Upper lobe of left lung (tissue), 4 donors: ENCODE measurements at regions not wholly inside any gene's neighbourhood (a gene's known extent, or its start where the extent isn't known, plus 50 kb on each side); places are given as distances from the start of the nearest gene placed in this dataset.

Experiments
- EP300 ChIP-seq, 4 donors: sonication (generic); formaldehyde crosslinking; IDR thresholded peaks; one replicate each; pipeline ENCODE4 v1.5.1; 2017; ENCODE audit warnings: antibody characterized with exemption in 4 of 4, control low read depth in 2 of 4
- POLR2A ChIP-seq, 4 donors: fragments of 450-650 bp; IDR thresholded peaks; one replicate each; pipeline ENCODE4 v1.5.1; 2016 to 2017; ENCODE audit warnings: antibody characterized with exemption in 4 of 4, mild to moderate bottlenecking in 2 of 4
- POLR2AphosphoS5 ChIP-seq, 2 donors: sonication (generic); formaldehyde crosslinking; IDR thresholded peaks; one replicate each; pipeline ENCODE4 v1.5.1; 2017; ENCODE audit warnings: antibody characterized with exemption in 2 of 2
- TF ChIP-seq, protein P1 (sequence below), 6 experiments: fragments of 450-650 bp in 4 of 6; fragments of 200-600 bp in 2 of 6; sonication (generic) in 2 of 6; IDR thresholded peaks; one replicate each; pipeline ENCODE4 v1.5.1; 2016 to 2019; ENCODE audit warnings: antibody characterized with exemption in 6 of 6

DNA sequence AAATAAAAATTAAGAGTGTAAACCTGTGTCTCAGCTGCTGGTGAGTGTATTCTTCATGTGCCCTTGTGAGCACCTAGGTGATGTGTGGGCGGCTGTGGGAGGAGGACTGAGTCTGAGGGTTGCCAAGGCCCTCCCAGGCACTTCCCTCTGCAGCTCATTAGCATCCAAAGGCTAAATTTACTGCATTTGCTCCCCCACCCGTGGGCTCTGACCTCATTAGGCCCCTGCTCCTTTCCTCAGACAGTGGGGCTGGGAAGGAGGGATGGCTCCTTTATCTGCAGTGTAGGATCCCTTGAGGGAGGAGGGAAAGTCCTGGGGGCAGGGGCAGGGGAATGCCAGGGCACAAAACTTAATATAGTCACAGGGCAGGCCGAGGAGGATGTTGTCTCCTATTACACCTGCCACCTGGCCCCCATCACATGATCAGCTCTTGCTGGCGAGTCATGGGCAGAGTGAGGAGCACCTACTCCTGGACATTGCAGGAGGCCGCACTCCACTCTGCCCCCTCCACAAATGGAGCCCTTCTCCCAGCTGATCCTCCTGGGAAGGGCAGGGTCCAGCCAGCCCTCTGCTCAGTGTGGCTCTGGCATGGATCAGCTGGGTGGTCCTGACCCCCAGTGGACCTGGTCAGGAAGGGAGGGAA, 133.2 kb downstream of the MRPL14 start:
- TF ChIP-seq, protein P1, sequence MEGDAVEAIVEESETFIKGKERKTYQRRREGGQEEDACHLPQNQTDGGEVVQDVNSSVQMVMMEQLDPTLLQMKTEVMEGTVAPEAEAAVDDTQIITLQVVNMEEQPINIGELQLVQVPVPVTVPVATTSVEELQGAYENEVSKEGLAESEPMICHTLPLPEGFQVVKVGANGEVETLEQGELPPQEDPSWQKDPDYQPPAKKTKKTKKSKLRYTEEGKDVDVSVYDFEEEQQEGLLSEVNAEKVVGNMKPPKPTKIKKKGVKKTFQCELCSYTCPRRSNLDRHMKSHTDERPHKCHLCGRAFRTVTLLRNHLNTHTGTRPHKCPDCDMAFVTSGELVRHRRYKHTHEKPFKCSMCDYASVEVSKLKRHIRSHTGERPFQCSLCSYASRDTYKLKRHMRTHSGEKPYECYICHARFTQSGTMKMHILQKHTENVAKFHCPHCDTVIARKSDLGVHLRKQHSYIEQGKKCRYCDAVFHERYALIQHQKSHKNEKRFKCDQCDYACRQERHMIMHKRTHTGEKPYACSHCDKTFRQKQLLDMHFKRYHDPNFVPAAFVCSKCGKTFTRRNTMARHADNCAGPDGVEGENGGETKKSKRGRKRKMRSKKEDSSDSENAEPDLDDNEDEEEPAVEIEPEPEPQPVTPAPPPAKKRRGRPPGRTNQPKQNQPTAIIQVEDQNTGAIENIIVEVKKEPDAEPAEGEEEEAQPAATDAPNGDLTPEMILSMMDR (IDR thresholded peaks at IDR 0.05) = no peak
- TF ChIP-seq POLR2A (IDR thresholded peaks at IDR 0.05) = no peak
- no peak for TF ChIP-seq EP300 (IDR thresholded peaks at IDR 0.05)
- no peak for TF ChIP-seq POLR2AphosphoS5 (IDR thresholded peaks at IDR 0.05)
